ENCODE measurements at regions not wholly inside any gene's neighbourhood (a gene's known extent, or its start where the extent isn't known, plus 50 kb on each side); places are given as distances from the start of the nearest gene placed in this dataset.

- Histone ChIP-seq H3K4me2 (ENCODE audit: insufficient read depth in 1 of 2, low read depth in 2 of 2, low read length in 2 of 2) (no peak overlapping the region), H3K4me3 (ENCODE audit: extremely low read depth in 1 of 4, insufficient read depth in 2 of 4, low read depth in 3 of 4, low read length in 4 of 4) (no peak overlapping the region), H4K91ac (replicated peaks; ENCODE audit: insufficient read length, low read length) (no peak overlapping the region), H4K8ac (ENCODE audit: extremely low read depth, insufficient read depth, low read length) (no peak overlapping the region), H3K79me1 (ENCODE audit: low read depth, low read length) (no peaks in the 10 kb centered on the region), H2BK15ac (ENCODE audit: low read length) (no peak overlapping the region), H4K20me1 (replicated peaks in 1 of 2; ENCODE audit: control insufficient read depth in 1 of 2, insufficient read depth in 2 of 2, low read length in 2 of 2) (no peaks in the 10 kb centered on the region), H4K5ac (ENCODE audit: insufficient read length, low read depth, low read length) (no peak overlapping the region), H3K79me2 (ENCODE audit: control insufficient read depth in 1 of 2, insufficient read depth in 2 of 2, low read length in 2 of 2) (no peaks in the 10 kb centered on the region), H3K18ac (ENCODE audit: extremely low read depth, low read length) (no peak overlapping the region), H3K27me3 (replicated peaks in 1 of 4; ENCODE audit: control insufficient read depth in 3 of 4, extremely low read depth in 1 of 4, insufficient read depth in 3 of 4, low read length in 3 of 4) (no peaks in the 10 kb centered on the region), H3K27ac (ENCODE audit: low read depth, low read length) (no peak overlapping the region), H3K23ac (ENCODE audit: insufficient read length) (no peak overlapping the region), H3K4me1 (replicated peaks in 1 of 4; ENCODE audit: control insufficient read depth in 3 of 4, insufficient read depth in 4 of 4, low read length in 3 of 4) (peaks cover 0 to 5% (median 1%) of the 10 kb centered on the region in 4 experiments; a peak in 2 of 7 replicates), H2AFZ (ENCODE audit: low read length) (no peak overlapping the region), H2BK12ac (ENCODE audit: low read depth, low read length) (no peak overlapping the region), H3K14ac (ENCODE audit: insufficient read length) (no peak overlapping the region), H3K9ac (replicated peaks in 1 of 4; ENCODE audit: extremely low read depth in 1 of 4, low read depth in 3 of 4, low read length in 3 of 4) (no peak overlapping the region), H3K36me3 (ENCODE audit: control insufficient read depth in 2 of 4, insufficient read depth in 4 of 4, low read length in 3 of 4) (0 out of 8 replicates have a peak, but pooled peaks cover 0 to 2% (median 0%) of the 10 kb centered on the region in 4 experiments), H2BK120ac (replicated peaks; ENCODE audit: low read depth, low read length) (no peak overlapping the region), H3K23me2 (ENCODE audit: low read depth, low read length) (no peaks in the 10 kb centered on the region), H3K4ac (replicated peaks; ENCODE audit: insufficient read length, low read depth, low read length) (no peak overlapping the region), H3K56ac (replicated peaks; ENCODE audit: insufficient read length, low read depth, low read length) (no peak overlapping the region), H2BK20ac (ENCODE audit: low read length) (no peak overlapping the region), H2AK5ac (ENCODE audit: low read depth, low read length) (no peak overlapping the region), H3K9me3 (ENCODE audit: insufficient read depth in 2 of 2, low read depth in 1 of 2, low read length in 1 of 2) (no peaks in the 10 kb centered on the region), H2BK5ac (ENCODE audit: low read depth, low read length) (no peak overlapping the region)
- ChIA-PET CTCF (ENCODE audit: partially characterized antibody) (no interaction called here), POLR2A (ENCODE audit: partially characterized antibody) (no interaction called here)
- DNase-seq (ENCODE audit: low read depth in 1 of 2, low spot score in 2 of 2) (no peak), FAIRE-seq (no peak)
- TF ChIP-seq POLR2A (IDR thresholded peaks at IDR 0.05; ENCODE audit: control extremely low read depth in 1 of 2, low read depth in 2 of 2, low read length in 2 of 2) (no peak), CHD7 (IDR thresholded peaks at IDR 0.05; ENCODE audit: insufficient replicate concordance, low read length) (no peak), SP1 (IDR thresholded peaks at IDR 0.05; ENCODE audit: low read depth, low read length) (no peak)
These were observed 880.2 kb downstream of the RAPGEF2 start for GRCh38 chr4:159983082-159983481.

Data from H1 (cell line).